Neuronal stem cell (in vitro differentiated cells): ENCODE measurements at regions not wholly inside any gene's neighbourhood (a gene's known extent, or its start where the extent isn't known, plus 50 kb on each side); places are given as distances from the start of the nearest gene placed in this dataset.

ENCODE experiments used
- DNase-seq: peaks from one replicate; pipeline ENCODE4 v3.0.0-alpha.2; 2013; ENCODE audit warnings: low spot score
- H2AFZ ChIP-seq: one replicate; pipeline ENCODE4 v1.6.1; 2013; ENCODE audit warnings: mild to moderate bottlenecking, low read length, inconsistent platforms
- H2AK5ac ChIP-seq: 2 replicates; pipeline ENCODE4 v1.6.1; 2013; ENCODE audit warnings: low read depth, mild to moderate bottlenecking, inconsistent platforms, low read length, moderate library complexity, mixed read lengths
- H2BK120ac ChIP-seq: 2 replicates; pipeline ENCODE4 v1.6.1; 2013; ENCODE audit warnings: low read depth, mild to moderate bottlenecking, inconsistent platforms, low read length, moderate library complexity, mixed read lengths
- H2BK12ac ChIP-seq: one replicate; pipeline ENCODE4 v1.6.1; 2013; ENCODE audit warnings: low read length, inconsistent platforms
- H2BK15ac ChIP-seq: 2 replicates; pipeline ENCODE4 v1.6.1; 2013; ENCODE audit warnings: mild to moderate bottlenecking, low read length, inconsistent platforms, mixed read lengths
- H2BK5ac ChIP-seq: one replicate; pipeline ENCODE4 v1.6.1; 2013; ENCODE audit warnings: inconsistent platforms, mild to moderate bottlenecking, low read length, moderate library complexity
- H3K14ac ChIP-seq: one replicate; pipeline ENCODE4 v1.6.1; 2013; ENCODE audit warnings: low read length, inconsistent platforms
- H3K18ac ChIP-seq: 2 replicates; pipeline ENCODE4 v1.6.1; 2013; ENCODE audit warnings: low read length, inconsistent platforms
- H3K23ac ChIP-seq: 2 replicates; pipeline ENCODE4 v1.6.1; 2013; ENCODE audit warnings: low read depth, mild to moderate bottlenecking, mixed read lengths, low read length, inconsistent platforms; ENCODE audit not compliant: poor library complexity
- H3K27ac ChIP-seq: replicated peaks from 3 replicates; pipeline ENCODE4 v1.5.1; 2013; ENCODE audit warnings: low read length, inconsistent platforms
- H3K27me3 ChIP-seq, 3 experiments: 2 replicates each; pipeline ENCODE4 v1.6.1; 2013; ENCODE audit warnings: low read length in 3 of 3, mild to moderate bottlenecking in 2 of 3, inconsistent platforms in 1 of 3, low read depth in 1 of 3, mixed read lengths in 1 of 3, moderate library complexity in 1 of 3; ENCODE audit not compliant: control insufficient read depth in 3 of 3, insufficient read depth in 3 of 3
- H3K36me3 ChIP-seq, 2 donors: replicated peaks in 1 of 2; 2 replicates each; pipeline ENCODE4 v1.6.1; 2013; ENCODE audit warnings: low read length in 2 of 2; ENCODE audit not compliant: control insufficient read depth in 2 of 2, insufficient read depth in 2 of 2
- H3K4ac ChIP-seq: 2 replicates; pipeline ENCODE4 v1.6.1; 2013; ENCODE audit warnings: inconsistent platforms, mild to moderate bottlenecking, low read length, moderate library complexity
- H3K4me1 ChIP-seq, 2 donors: 1 replicate in 1 of 2; 2 replicates in 1 of 2; pipeline ENCODE4 v1.6.1; 2013; ENCODE audit warnings: low read length in 2 of 2, low read depth in 1 of 2; ENCODE audit not compliant: control insufficient read depth in 2 of 2, insufficient read depth in 1 of 2
- H3K4me2 ChIP-seq: one replicate; pipeline ENCODE4 v1.6.1; 2013; ENCODE audit warnings: mild to moderate bottlenecking, low read length, inconsistent platforms; ENCODE audit not compliant: insufficient read depth, poor library complexity, severe bottlenecking
- H3K4me3 ChIP-seq, 2 donors: 2 replicates each; pipeline ENCODE4 v1.5.1; 2013; ENCODE audit warnings: low read length in 2 of 2, mild to moderate bottlenecking in 2 of 2, inconsistent platforms in 1 of 2, moderate library complexity in 1 of 2
- H3K79me1 ChIP-seq: one replicate; pipeline ENCODE4 v1.6.1; 2013; ENCODE audit warnings: low read depth, mild to moderate bottlenecking, inconsistent platforms, low read length, moderate library complexity
- H3K9ac ChIP-seq: one replicate; pipeline ENCODE4 v1.6.1; 2013; ENCODE audit warnings: mild to moderate bottlenecking, low read depth, low read length, inconsistent platforms; ENCODE audit not compliant: poor library complexity
- H3K9me3 ChIP-seq, 2 donors: replicated peaks in 1 of 2; 2 replicates each; pipeline versions ENCODE3 to v1.6.1; 2013; ENCODE audit warnings: low read length in 2 of 2, mild to moderate bottlenecking in 2 of 2, inconsistent platforms in 1 of 2, low read depth in 1 of 2, mixed read lengths in 1 of 2, moderate library complexity in 1 of 2; ENCODE audit not compliant: control insufficient read depth in 2 of 2, insufficient read depth in 1 of 2
- H4K8ac ChIP-seq: one replicate; pipeline ENCODE4 v1.6.1; 2013; ENCODE audit warnings: low read depth, mild to moderate bottlenecking, inconsistent platforms, low read length, moderate library complexity
- H4K91ac ChIP-seq: one replicate; pipeline ENCODE4 v1.6.1; 2013; ENCODE audit warnings: low read length, low read depth, mild to moderate bottlenecking, inconsistent platforms; ENCODE audit not compliant: poor library complexity
- WGBS, 2 donors: extraction: QIAGEN DNeasy Blood & Tissue Kit; methylation state at CpG; one replicate each; pipeline ENCODE4 v1.1.7; 2013; ENCODE audit warnings: missing lambda C conversion rate in 2 of 2, mixed read lengths in 1 of 2; ENCODE audit not compliant: insufficient read length in 2 of 2, insufficient replicate concordance in 1 of 2; ENCODE audit errors: extremely low coverage in 2 of 2; 5-methylcytosine and 5-hydroxymethylcytosine counted together

DNA sequence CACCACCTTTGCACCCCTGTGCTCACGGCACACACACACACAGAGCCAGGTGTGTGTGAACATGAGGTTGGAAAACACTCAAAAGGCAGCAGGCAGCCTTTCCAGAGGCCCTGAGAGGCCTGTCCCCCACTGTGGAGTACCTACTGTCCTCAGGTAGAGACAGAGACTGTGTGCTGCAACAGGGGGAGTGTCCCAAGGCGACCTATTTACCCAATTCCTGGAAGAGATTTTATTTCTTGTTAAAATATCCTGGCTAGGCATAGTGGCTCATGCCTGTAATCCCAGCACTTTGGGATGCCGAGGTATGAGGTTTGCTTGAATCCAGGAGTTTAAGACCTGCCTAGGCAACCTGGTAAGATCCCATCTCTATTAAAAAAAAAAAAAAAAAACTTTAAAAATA lies 108.5 kb downstream of the COPRS start:
- H2BK120ac ChIP-seq = no peak overlapping the region
- no peak overlapping the region for H3K4ac ChIP-seq
- H3K23ac ChIP-seq = no peak overlapping the region
- H3K9ac ChIP-seq = no peak overlapping the region
- H3K14ac ChIP-seq = no peak overlapping the region
- no peaks in the 10 kb centered on the region for H3K9me3 ChIP-seq
- H2BK5ac ChIP-seq = no peak overlapping the region
- H3K4me3 ChIP-seq = no peak overlapping the region
- H3K27me3 ChIP-seq = no peaks in the 10 kb centered on the region
- no peaks in the 10 kb centered on the region for H3K4me1 ChIP-seq
- no peak overlapping the region for H4K91ac ChIP-seq
- WGBS, 2 donors = no CpG with 5 or more reads among the region's 3 CpGs
- H2BK15ac ChIP-seq = no peak overlapping the region
- H3K4me2 ChIP-seq = no peak overlapping the region
- no peak overlapping the region for H2AK5ac ChIP-seq
- no peak for DNase-seq
- H2BK12ac ChIP-seq = no peak overlapping the region
- H3K79me1 ChIP-seq = peaks cover 1% of the 10 kb centered on the region
- H3K18ac ChIP-seq = no peak overlapping the region
- no peak overlapping the region for H2AFZ ChIP-seq
- H4K8ac ChIP-seq = no peak overlapping the region
- H3K27ac ChIP-seq = no peak overlapping the region
- H3K36me3 ChIP-seq = no peaks in the 10 kb centered on the region

GRCh38 chr17:31748881-31749280 lies 110.2 kb downstream of the COPRS start:
- H3K14ac ChIP-seq = no peak overlapping the region
- H3K79me1 ChIP-seq = peaks cover 1% of the 10 kb centered on the region
- no peak overlapping the region for H4K91ac ChIP-seq
- no peak overlapping the region for H3K18ac ChIP-seq
- no peak for DNase-seq
- no peaks in the 10 kb centered on the region for H3K9me3 ChIP-seq
- no peak overlapping the region for H3K4ac ChIP-seq
- WGBS, 2 donors = no CpG with 5 or more reads among the region's 3 CpGs
- H2BK5ac ChIP-seq = no peak overlapping the region
- no peak overlapping the region for H2BK12ac ChIP-seq
- H3K4me2 ChIP-seq = no peak overlapping the region
- H3K9ac ChIP-seq = no peak overlapping the region
- no peaks in the 10 kb centered on the region for H3K27me3 ChIP-seq
- H3K23ac ChIP-seq = no peak overlapping the region
- H3K4me1 ChIP-seq = peaks cover 0 to 3% of the 10 kb centered on the region in 2 donors
- H2BK15ac ChIP-seq = no peak overlapping the region
- H3K36me3 ChIP-seq = no peaks in the 10 kb centered on the region
- H4K8ac ChIP-seq = no peak overlapping the region
- no peak overlapping the region for H2AK5ac ChIP-seq
- H3K27ac ChIP-seq = no peak overlapping the region
- no peak overlapping the region for H3K4me3 ChIP-seq
- H2AFZ ChIP-seq = no peak overlapping the region
- no peak overlapping the region for H2BK120ac ChIP-seq

GRCh38 chr17:31746884-31747495 lies 112.1 kb downstream of the COPRS start:
- Histone ChIP-seq H2BK5ac (no peak overlapping the region), H3K36me3 (no peaks in the 10 kb centered on the region), H4K8ac (no peak overlapping the region), H3K18ac (no peak overlapping the region), H3K4me2 (no peak overlapping the region), H3K14ac (no peak overlapping the region), H3K27me3 (no peaks in the 10 kb centered on the region), H3K4me1 (peaks cover 0 to 5% of the 10 kb centered on the region in 2 donors), H3K9ac (no peak overlapping the region), H3K4ac (no peak overlapping the region), H3K27ac (no peak overlapping the region), H2BK12ac (no peak overlapping the region), H4K91ac (no peak overlapping the region), H3K79me1 (peaks cover 1% of the 10 kb centered on the region), H2AFZ (no peak overlapping the region), H3K23ac (no peak overlapping the region), H3K4me3 (no peak overlapping the region), H2AK5ac (no peak overlapping the region), H3K9me3 (no peaks in the 10 kb centered on the region), H2BK15ac (no peak overlapping the region), H2BK120ac (no peak overlapping the region)
- DNase-seq = no peak

DNA sequence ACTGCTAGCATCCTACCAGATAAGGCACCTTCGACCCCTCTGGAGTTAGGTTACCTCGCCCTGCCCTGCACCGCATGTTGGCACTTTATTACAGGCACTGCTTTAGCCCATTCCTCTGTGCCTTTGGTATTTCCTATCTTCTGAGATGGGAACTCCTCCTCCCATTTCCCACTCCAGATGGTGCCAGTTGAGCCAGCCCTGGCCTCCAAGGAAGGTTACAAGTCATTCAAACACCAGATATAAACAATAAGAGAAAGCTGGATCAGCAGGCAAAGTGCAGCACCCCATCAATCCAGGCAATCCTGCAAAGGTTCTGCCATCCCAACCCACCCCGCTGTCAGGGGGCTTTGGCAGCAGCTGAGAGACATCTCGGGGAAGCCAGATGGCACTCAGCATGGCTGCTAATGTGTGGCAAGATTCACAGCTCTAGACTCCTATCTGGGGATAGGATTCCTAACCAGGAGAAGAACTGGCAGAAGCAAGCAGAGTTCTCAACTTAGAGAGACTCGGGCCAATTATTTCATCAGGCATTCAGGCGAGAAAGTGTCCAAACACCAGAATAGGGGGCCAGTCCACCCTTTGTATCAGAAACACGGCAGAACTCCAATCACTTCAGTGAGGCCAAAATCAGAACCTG lies 113.0 kb downstream of the COPRS start:
- no peaks in the 10 kb centered on the region for H3K9me3 ChIP-seq
- no peaks in the 10 kb centered on the region for H3K36me3 ChIP-seq
- H3K14ac ChIP-seq = peak overlapping the region; percentile 91
- H3K27me3 ChIP-seq = no peaks in the 10 kb centered on the region
- no peak overlapping the region for H2AFZ ChIP-seq
- H4K8ac ChIP-seq = no peak overlapping the region
- H3K18ac ChIP-seq = no peak overlapping the region
- no peak overlapping the region for H3K4me2 ChIP-seq
- no peak overlapping the region for H3K9ac ChIP-seq
- H3K4me3 ChIP-seq = no peak overlapping the region
- no peak overlapping the region for H2BK15ac ChIP-seq
- no peak overlapping the region for H3K4ac ChIP-seq
- DNase-seq = no peak
- H2BK5ac ChIP-seq = no peak overlapping the region
- H3K27ac ChIP-seq = no peak overlapping the region
- no peak overlapping the region for H2AK5ac ChIP-seq
- no peak overlapping the region for H2BK12ac ChIP-seq
- H3K23ac ChIP-seq = no peak overlapping the region
- peaks cover 0 to 5% of the 10 kb centered on the region in 2 donors for H3K4me1 ChIP-seq
- H4K91ac ChIP-seq = no peak overlapping the region
- H2BK120ac ChIP-seq = no peak overlapping the region
- peaks cover under 1% of the 10 kb centered on the region for H3K79me1 ChIP-seq
- WGBS, 2 donors = no CpG with 5 or more reads among the region's 8 CpGs
